ENCODE measurements at regions not wholly inside any gene's neighbourhood (a gene's known extent, or its start where the extent isn't known, plus 50 kb on each side); places are given as distances from the start of the nearest gene placed in this dataset.
A peak's percentile ranks its signal among the peaks of the same experiment; 100 is the strongest.

DNA sequence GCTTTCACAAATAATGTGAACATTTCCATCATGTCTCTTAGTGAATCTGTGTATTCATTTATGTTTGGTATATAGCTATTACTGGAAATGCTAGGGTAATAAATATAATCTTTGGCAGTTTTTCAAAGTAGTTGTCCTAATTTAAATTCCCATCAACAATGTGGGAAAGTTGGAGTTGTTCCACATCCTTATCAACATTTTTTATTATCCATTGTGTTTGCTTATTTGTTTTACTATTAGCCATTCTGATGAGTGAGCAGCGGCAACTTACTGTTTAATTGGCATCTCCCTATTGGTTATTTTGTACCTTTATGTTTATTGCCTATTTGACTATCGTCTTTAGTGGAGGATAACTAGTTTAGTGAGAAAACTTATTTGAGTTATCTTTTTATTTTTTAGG, 121.1 kb upstream of the CCN2 start:
- ChIA-PET CTCF (no interaction called here), POLR2A (no interaction called here)
- H3K4me2 ChIP-seq, result no peak overlapping the region
- H3K79me2 ChIP-seq (ENCODE audit: insufficient read depth), result no peaks in the 10 kb centered on the region
- no peaks in the 10 kb centered on the region for H3K9me3 ChIP-seq
- H3K9ac ChIP-seq, result no peak overlapping the region
- no peaks in the 10 kb centered on the region for H3K9me2 ChIP-seq
- no peak for DNase-seq
- H3K27ac ChIP-seq (ENCODE audit: low read depth in 2 of 2, low read length in 1 of 2), result no peak overlapping the region; a peak in 1 of 4 replicates
- no peaks in the 10 kb centered on the region for H3K27me3 ChIP-seq (ENCODE audit: insufficient read depth)
- H3K36me3 ChIP-seq (replicated peaks in 1 of 2; ENCODE audit: control insufficient read depth in 1 of 2, insufficient read depth in 2 of 2, low read length in 1 of 2), result no peaks in the 10 kb centered on the region
- no peak overlapping the region for H3K4me3 ChIP-seq (ENCODE audit: low read depth in 2 of 2, low read length in 1 of 2)
- no peak overlapping the region for H2AFZ ChIP-seq (ENCODE audit: low read depth)
- TF ChIP-seq TAF1 (IDR thresholded peaks at IDR 0.05; ENCODE audit: borderline replicate concordance, low read depth, low read length), result no peak
- TF ChIP-seq EP300 (IDR thresholded peaks at IDR 0.05; ENCODE audit: borderline replicate concordance in 1 of 2, low read depth in 1 of 2, low read length in 1 of 2), result no peak
- no peak for TF ChIP-seq CHD2 (IDR thresholded peaks at IDR 0.05; ENCODE audit: low read length, partially characterized antibody)
- no peak for TF ChIP-seq MXI1 (IDR thresholded peaks at IDR 0.05; ENCODE audit: low read depth, low read length)
- TF ChIP-seq SMC3 (IDR thresholded peaks at IDR 0.05; ENCODE audit: low read depth, low read length), result no peak
- no peak for TF ChIP-seq POLR2AphosphoS5 (IDR thresholded peaks at IDR 0.05; ENCODE audit: low read depth, low read length)
- TF ChIP-seq, protein P1, sequence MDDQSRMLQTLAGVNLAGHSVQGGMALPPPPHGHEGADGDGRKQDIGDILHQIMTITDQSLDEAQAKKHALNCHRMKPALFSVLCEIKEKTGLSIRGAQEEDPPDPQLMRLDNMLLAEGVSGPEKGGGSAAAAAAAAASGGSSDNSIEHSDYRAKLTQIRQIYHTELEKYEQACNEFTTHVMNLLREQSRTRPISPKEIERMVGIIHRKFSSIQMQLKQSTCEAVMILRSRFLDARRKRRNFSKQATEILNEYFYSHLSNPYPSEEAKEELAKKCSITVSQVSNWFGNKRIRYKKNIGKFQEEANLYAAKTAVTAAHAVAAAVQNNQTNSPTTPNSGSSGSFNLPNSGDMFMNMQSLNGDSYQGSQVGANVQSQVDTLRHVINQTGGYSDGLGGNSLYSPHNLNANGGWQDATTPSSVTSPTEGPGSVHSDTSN (IDR thresholded peaks at IDR 0.05), result no peak
- no peak for TF ChIP-seq RAD21 (IDR thresholded peaks at IDR 0.05; ENCODE audit: low read length)
- no peak for TF ChIP-seq NRF1 (IDR thresholded peaks at IDR 0.05; ENCODE audit: low read depth, low read length)
- TF ChIP-seq, protein P2, sequence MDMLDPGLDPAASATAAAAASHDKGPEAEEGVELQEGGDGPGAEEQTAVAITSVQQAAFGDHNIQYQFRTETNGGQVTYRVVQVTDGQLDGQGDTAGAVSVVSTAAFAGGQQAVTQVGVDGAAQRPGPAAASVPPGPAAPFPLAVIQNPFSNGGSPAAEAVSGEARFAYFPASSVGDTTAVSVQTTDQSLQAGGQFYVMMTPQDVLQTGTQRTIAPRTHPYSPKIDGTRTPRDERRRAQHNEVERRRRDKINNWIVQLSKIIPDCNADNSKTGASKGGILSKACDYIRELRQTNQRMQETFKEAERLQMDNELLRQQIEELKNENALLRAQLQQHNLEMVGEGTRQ (IDR thresholded peaks at IDR 0.05; ENCODE audit: borderline replicate concordance, low read depth, low read length), result no peak
- TF ChIP-seq, protein P3, sequence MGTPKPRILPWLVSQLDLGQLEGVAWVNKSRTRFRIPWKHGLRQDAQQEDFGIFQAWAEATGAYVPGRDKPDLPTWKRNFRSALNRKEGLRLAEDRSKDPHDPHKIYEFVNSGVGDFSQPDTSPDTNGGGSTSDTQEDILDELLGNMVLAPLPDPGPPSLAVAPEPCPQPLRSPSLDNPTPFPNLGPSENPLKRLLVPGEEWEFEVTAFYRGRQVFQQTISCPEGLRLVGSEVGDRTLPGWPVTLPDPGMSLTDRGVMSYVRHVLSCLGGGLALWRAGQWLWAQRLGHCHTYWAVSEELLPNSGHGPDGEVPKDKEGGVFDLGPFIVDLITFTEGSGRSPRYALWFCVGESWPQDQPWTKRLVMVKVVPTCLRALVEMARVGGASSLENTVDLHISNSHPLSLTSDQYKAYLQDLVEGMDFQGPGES (IDR thresholded peaks at IDR 0.05; ENCODE audit: low read depth, low read length), result no peak
- no peaks in the 10 kb centered on the region for H4K20me1 ChIP-seq (ENCODE audit: insufficient read depth)
- WGBS (ENCODE audit: low lambda C conversion rate), result 60% methylated on average over 2 of the region's 2 CpGs
- peaks cover 15% of the 10 kb centered on the region for H3F3A ChIP-seq (replicated peaks; ENCODE audit: insufficient read depth)
- no peaks in the 10 kb centered on the region for H3K4me1 ChIP-seq (ENCODE audit: control insufficient read depth in 1 of 2, insufficient read depth in 2 of 2, low read depth in 1 of 2, low read length in 1 of 2)

DNA sequence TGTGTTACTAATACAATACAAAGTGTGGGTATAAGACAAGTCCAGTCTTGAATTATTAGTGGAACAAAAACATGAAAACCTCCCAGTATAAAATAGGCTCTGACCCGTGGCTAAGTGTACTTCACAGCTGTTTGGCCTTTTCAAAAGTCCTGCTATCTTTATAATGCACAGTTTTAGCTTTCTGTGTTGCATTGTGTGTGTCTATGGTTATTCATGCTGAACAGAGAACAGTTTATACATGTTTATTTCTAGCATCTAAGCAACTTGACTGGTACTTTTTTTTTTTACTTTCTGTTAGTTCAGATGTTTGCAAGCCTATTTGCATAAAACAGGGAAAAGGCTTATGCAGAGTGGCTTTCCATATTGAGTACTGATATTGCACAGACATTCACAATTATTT, 119.2 kb upstream of the CCN2 start:
- 28% methylated on average over 1 of the region's 1 CpG for WGBS (ENCODE audit: low lambda C conversion rate)
- DNase-seq, result no peak
- CTCF ChIA-PET, result no interaction called here
- TF ChIP-seq RFX5 (IDR thresholded peaks at IDR 0.05; ENCODE audit: low read length) (no peak), TEAD4 (IDR thresholded peaks at IDR 0.05; ENCODE audit: borderline replicate concordance, insufficient read depth) (no peak), ELF1 (IDR thresholded peaks at IDR 0.05) (no peak), TAF1 (IDR thresholded peaks at IDR 0.05; ENCODE audit: borderline replicate concordance, low read depth, low read length) (no peak), CHD2 (IDR thresholded peaks at IDR 0.05; ENCODE audit: low read length, partially characterized antibody) (no peak), FOXM1 (IDR thresholded peaks at IDR 0.05; ENCODE audit: low read depth) (no peak), RCOR1 (IDR thresholded peaks at IDR 0.05; ENCODE audit: low read length) (no peak), SIN3A (IDR thresholded peaks at IDR 0.05; ENCODE audit: borderline replicate concordance, low read depth, low read length) (no peak), SMC3 (IDR thresholded peaks at IDR 0.05; ENCODE audit: low read depth, low read length) (no peak), EP300 (IDR thresholded peaks at IDR 0.05; ENCODE audit: borderline replicate concordance in 1 of 2, low read depth in 1 of 2, low read length in 1 of 2) (no peak), GATA2 (CRISPR knock-in tag; IDR thresholded peaks at IDR 0.05) (no peak)
- TF ChIP-seq, protein P1 (IDR thresholded peaks at IDR 0.05), result no peak
- TF ChIP-seq, protein P4, sequence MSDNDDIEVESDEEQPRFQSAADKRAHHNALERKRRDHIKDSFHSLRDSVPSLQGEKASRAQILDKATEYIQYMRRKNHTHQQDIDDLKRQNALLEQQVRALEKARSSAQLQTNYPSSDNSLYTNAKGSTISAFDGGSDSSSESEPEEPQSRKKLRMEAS (IDR thresholded peaks at IDR 0.05; ENCODE audit: low read depth), result no peak
- TF ChIP-seq, protein P5, sequence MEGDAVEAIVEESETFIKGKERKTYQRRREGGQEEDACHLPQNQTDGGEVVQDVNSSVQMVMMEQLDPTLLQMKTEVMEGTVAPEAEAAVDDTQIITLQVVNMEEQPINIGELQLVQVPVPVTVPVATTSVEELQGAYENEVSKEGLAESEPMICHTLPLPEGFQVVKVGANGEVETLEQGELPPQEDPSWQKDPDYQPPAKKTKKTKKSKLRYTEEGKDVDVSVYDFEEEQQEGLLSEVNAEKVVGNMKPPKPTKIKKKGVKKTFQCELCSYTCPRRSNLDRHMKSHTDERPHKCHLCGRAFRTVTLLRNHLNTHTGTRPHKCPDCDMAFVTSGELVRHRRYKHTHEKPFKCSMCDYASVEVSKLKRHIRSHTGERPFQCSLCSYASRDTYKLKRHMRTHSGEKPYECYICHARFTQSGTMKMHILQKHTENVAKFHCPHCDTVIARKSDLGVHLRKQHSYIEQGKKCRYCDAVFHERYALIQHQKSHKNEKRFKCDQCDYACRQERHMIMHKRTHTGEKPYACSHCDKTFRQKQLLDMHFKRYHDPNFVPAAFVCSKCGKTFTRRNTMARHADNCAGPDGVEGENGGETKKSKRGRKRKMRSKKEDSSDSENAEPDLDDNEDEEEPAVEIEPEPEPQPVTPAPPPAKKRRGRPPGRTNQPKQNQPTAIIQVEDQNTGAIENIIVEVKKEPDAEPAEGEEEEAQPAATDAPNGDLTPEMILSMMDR (IDR thresholded peaks at IDR 0.05), result no peak
- TF ChIP-seq, protein P3 (IDR thresholded peaks at IDR 0.05; ENCODE audit: low read depth, low read length), result no peak

More for the DNA sequence above, 119.2 kb upstream of the CCN2 start:
- H3K79me2 ChIP-seq (ENCODE audit: insufficient read depth), result no peaks in the 10 kb centered on the region
- no peaks in the 10 kb centered on the region for H3K27me3 ChIP-seq (ENCODE audit: insufficient read depth)
- no peak overlapping the region for H3K4me2 ChIP-seq
- POLR2A ChIA-PET, result no interaction called here
- 0 out of 2 replicates have a peak overlapping the region, but pooled peaks have one; percentile 45 for H2AFZ ChIP-seq (ENCODE audit: low read depth)
- no peaks in the 10 kb centered on the region for H3K36me3 ChIP-seq (replicated peaks in 1 of 2; ENCODE audit: control insufficient read depth in 1 of 2, insufficient read depth in 2 of 2, low read length in 1 of 2)
- no peaks in the 10 kb centered on the region for H3K9me3 ChIP-seq
- no peak overlapping the region for H3K4me3 ChIP-seq (ENCODE audit: low read depth in 2 of 2, low read length in 1 of 2)
- no peaks in the 10 kb centered on the region for H3K9me2 ChIP-seq
- H3K4me1 ChIP-seq (ENCODE audit: control insufficient read depth in 1 of 2, insufficient read depth in 2 of 2, low read depth in 1 of 2, low read length in 1 of 2), result peaks cover 0 to under 1% of the 10 kb centered on the region in 2 experiments; a peak in 1 of 4 replicates
- peak overlapping the region in 1 of 2 experiments; percentile 44; a peak in 2 of 4 replicates for H3K27ac ChIP-seq (ENCODE audit: low read depth in 2 of 2, low read length in 1 of 2)
- no peaks in the 10 kb centered on the region for H4K20me1 ChIP-seq (ENCODE audit: insufficient read depth)
- peaks cover 15% of the 10 kb centered on the region for H3F3A ChIP-seq (replicated peaks; ENCODE audit: insufficient read depth)
- H3K9ac ChIP-seq, result peak overlapping the region; percentile 12

Data from SK-N-SH (cell line).